DND-41 (cell line): ENCODE measurements at regions not wholly inside any gene's neighbourhood (a gene's known extent, or its start where the extent isn't known, plus 50 kb on each side); places are given as distances from the start of the nearest gene placed in this dataset.

Experiments
- EZH2 ChIP-seq: IDR thresholded peaks from 3 replicates; pipeline ENCODE4 v1.6.1; 2012; ENCODE audit warnings: borderline replicate concordance, low read depth, mild to moderate bottlenecking, moderate library complexity, low read length, inconsistent platforms; ENCODE audit not compliant: severe bottlenecking
- TF ChIP-seq, protein P1 (sequence below): IDR thresholded peaks from 2 replicates; pipeline ENCODE4 v1.5.1; 2012; ENCODE audit warnings: borderline replicate concordance, low read length, moderate library complexity, mild to moderate bottlenecking; ENCODE audit not compliant: poor library complexity, severe bottlenecking; ENCODE audit errors: extremely low read depth

DNA sequence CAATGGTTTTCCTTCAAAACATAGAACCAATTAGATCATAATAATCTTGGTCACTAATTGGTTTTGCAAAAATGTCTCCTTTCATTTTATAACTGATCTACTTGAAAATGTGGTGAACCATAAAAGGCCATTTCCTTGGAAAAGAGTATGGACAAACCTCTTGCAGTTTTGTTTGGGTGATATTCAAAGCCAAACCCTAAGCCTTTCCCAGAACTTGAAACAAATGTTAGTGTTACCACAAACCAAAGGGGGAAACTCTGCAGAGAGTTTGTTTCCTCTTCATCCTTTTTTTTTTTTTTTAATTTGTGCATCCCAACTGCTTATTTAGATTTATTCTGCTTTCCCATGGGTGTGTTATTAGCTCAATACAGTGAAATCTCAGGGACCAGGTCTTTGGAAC is 204.4 kb upstream of the ADAMTSL1 start:
- TF ChIP-seq, protein P1, sequence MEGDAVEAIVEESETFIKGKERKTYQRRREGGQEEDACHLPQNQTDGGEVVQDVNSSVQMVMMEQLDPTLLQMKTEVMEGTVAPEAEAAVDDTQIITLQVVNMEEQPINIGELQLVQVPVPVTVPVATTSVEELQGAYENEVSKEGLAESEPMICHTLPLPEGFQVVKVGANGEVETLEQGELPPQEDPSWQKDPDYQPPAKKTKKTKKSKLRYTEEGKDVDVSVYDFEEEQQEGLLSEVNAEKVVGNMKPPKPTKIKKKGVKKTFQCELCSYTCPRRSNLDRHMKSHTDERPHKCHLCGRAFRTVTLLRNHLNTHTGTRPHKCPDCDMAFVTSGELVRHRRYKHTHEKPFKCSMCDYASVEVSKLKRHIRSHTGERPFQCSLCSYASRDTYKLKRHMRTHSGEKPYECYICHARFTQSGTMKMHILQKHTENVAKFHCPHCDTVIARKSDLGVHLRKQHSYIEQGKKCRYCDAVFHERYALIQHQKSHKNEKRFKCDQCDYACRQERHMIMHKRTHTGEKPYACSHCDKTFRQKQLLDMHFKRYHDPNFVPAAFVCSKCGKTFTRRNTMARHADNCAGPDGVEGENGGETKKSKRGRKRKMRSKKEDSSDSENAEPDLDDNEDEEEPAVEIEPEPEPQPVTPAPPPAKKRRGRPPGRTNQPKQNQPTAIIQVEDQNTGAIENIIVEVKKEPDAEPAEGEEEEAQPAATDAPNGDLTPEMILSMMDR = no peak
- no peak for TF ChIP-seq EZH2
